ENCODE measurements at regions not wholly inside any gene's neighbourhood (a gene's known extent, or its start where the extent isn't known, plus 50 kb on each side); places are given as distances from the start of the nearest gene placed in this dataset.
A peak's percentile ranks its signal among the peaks of the same experiment; 100 is the strongest.

DNA sequence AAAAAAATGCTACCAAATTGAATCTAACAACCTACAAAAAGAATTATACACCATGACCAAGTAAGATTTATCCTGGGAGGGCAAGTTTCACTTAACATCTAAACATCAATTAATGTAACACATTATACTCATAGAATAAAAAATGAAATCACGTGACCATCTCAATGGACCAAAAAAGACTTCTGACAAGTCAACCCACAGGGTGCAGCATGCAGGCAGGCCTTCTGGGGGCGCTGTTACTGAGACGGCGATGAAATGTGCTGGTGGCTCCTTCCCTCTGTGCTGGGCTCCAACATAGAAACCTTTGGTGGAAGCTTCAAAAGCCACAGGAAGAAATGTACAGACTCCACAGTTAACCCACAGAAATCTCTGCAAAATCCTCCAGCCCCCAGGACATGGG is 103.1 kb downstream of the INHBA start:
- Histone ChIP-seq H4K8ac (ENCODE audit: extremely low read depth, insufficient read depth, low read length) (no peak overlapping the region), H3K14ac (ENCODE audit: insufficient read length) (no peak overlapping the region), H3K18ac (ENCODE audit: extremely low read depth, low read length) (no peak overlapping the region), H4K5ac (ENCODE audit: insufficient read length, low read depth, low read length) (no peak overlapping the region), H3K56ac (replicated peaks; ENCODE audit: insufficient read length, low read depth, low read length) (no peak overlapping the region), H3K79me2 (ENCODE audit: control insufficient read depth in 1 of 2, insufficient read depth in 2 of 2, low read length in 2 of 2) (no peaks in the 10 kb centered on the region), H3K9me3 (ENCODE audit: insufficient read depth in 2 of 2, low read depth in 1 of 2, low read length in 1 of 2) (peaks cover 0 to 11% of the 10 kb centered on the region in 2 experiments; a peak in 1 of 4 replicates), H2BK5ac (ENCODE audit: low read depth, low read length) (no peak overlapping the region), H2AK5ac (ENCODE audit: low read depth, low read length) (no peak overlapping the region), H3K23ac (ENCODE audit: insufficient read length) (no peak overlapping the region), H3K27ac (ENCODE audit: low read depth, low read length) (no peak overlapping the region), H3K4me1 (replicated peaks in 1 of 4; ENCODE audit: control insufficient read depth in 3 of 4, insufficient read depth in 4 of 4, low read length in 3 of 4) (peaks cover 0 to 3% (median 0%) of the 10 kb centered on the region in 4 experiments; a peak in 1 of 7 replicates), H3K4me3 (ENCODE audit: extremely low read depth in 1 of 4, insufficient read depth in 2 of 4, low read depth in 3 of 4, low read length in 4 of 4) (no peak overlapping the region), H2AFZ (ENCODE audit: low read length) (0 out of 2 replicates have a peak overlapping the region, but pooled peaks have one; percentile 47), H2BK12ac (ENCODE audit: low read depth, low read length) (no peak overlapping the region), H3K23me2 (ENCODE audit: low read depth, low read length) (no peaks in the 10 kb centered on the region), H2BK15ac (ENCODE audit: low read length) (no peak overlapping the region), H2BK120ac (replicated peaks; ENCODE audit: low read depth, low read length) (no peak overlapping the region), H3K27me3 (replicated peaks in 1 of 4; ENCODE audit: control insufficient read depth in 3 of 4, extremely low read depth in 1 of 4, insufficient read depth in 3 of 4, low read length in 3 of 4) (no peaks in the 10 kb centered on the region), H3K36me3 (ENCODE audit: control insufficient read depth in 2 of 4, insufficient read depth in 4 of 4, low read length in 3 of 4) (no peaks in the 10 kb centered on the region), H3K79me1 (ENCODE audit: low read depth, low read length) (no peaks in the 10 kb centered on the region), H4K91ac (replicated peaks; ENCODE audit: insufficient read length, low read length) (no peak overlapping the region), H3K9ac (replicated peaks in 1 of 4; ENCODE audit: extremely low read depth in 1 of 4, low read depth in 3 of 4, low read length in 3 of 4) (no peak overlapping the region), H4K20me1 (replicated peaks in 1 of 2; ENCODE audit: control insufficient read depth in 1 of 2, insufficient read depth in 2 of 2, low read length in 2 of 2) (no peaks in the 10 kb centered on the region), H3K4me2 (ENCODE audit: insufficient read depth in 1 of 2, low read depth in 2 of 2, low read length in 2 of 2) (no peak overlapping the region), H3K4ac (replicated peaks; ENCODE audit: insufficient read length, low read depth, low read length) (no peak overlapping the region), H2BK20ac (ENCODE audit: low read length) (no peak overlapping the region)
- DNase-seq (ENCODE audit: low read depth in 1 of 2, low spot score in 2 of 2) (peak; percentile 58 to 92), FAIRE-seq (peak; percentile 63)
- 32% methylated on average over 4 of the region's 4 CpGs; no CpG with 5 or more reads in 1 of the 2 experiments for WGBS, 2 experiments (ENCODE audit: extremely low coverage in 1 of 2, insufficient coverage in 1 of 2, insufficient read length in 1 of 2, insufficient replicate concordance in 2 of 2, low coverage in 1 of 2, low lambda C conversion rate in 2 of 2, missing lambda C conversion rate in 1 of 2)
- POLR2A ChIA-PET (ENCODE audit: partially characterized antibody), result no interaction called here
- CTCF ChIA-PET (ENCODE audit: partially characterized antibody), result interaction anchor here (0.6 to 4.4 kb wide), 22 partner anchors 9 to 643 kb away, joined by 3 to 33 read pairs (median 4); no protein-coding TSS in a partner anchor
- TF ChIP-seq SIN3A (conservative IDR thresholded peaks at IDR 0.05 in 1 of 2, IDR thresholded peaks at IDR 0.05 in 1 of 2; ENCODE audit: low read depth in 1 of 2, low read length in 2 of 2), result no peak
- TF ChIP-seq, protein P1, sequence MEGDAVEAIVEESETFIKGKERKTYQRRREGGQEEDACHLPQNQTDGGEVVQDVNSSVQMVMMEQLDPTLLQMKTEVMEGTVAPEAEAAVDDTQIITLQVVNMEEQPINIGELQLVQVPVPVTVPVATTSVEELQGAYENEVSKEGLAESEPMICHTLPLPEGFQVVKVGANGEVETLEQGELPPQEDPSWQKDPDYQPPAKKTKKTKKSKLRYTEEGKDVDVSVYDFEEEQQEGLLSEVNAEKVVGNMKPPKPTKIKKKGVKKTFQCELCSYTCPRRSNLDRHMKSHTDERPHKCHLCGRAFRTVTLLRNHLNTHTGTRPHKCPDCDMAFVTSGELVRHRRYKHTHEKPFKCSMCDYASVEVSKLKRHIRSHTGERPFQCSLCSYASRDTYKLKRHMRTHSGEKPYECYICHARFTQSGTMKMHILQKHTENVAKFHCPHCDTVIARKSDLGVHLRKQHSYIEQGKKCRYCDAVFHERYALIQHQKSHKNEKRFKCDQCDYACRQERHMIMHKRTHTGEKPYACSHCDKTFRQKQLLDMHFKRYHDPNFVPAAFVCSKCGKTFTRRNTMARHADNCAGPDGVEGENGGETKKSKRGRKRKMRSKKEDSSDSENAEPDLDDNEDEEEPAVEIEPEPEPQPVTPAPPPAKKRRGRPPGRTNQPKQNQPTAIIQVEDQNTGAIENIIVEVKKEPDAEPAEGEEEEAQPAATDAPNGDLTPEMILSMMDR (IDR thresholded peaks at IDR 0.05; ENCODE audit: control extremely low read depth in 1 of 3, insufficient read depth in 1 of 3, low read depth in 1 of 3, low read length in 3 of 3), result peak; percentile 79 to 95 (median 92)
- TF ChIP-seq MAFK (IDR thresholded peaks at IDR 0.05; ENCODE audit: low read depth, low read length), result no peak
- TF ChIP-seq ZNF274 (IDR thresholded peaks at IDR 0.05; ENCODE audit: borderline replicate concordance, extremely low read depth, low read length), result no peak
- TF ChIP-seq JUND (IDR thresholded peaks at IDR 0.05; ENCODE audit: low read length), result no peak
- no peak for TF ChIP-seq GTF2F1 (IDR thresholded peaks at IDR 0.05; ENCODE audit: borderline replicate concordance, low read depth, low read length)
- TF ChIP-seq, protein P2, sequence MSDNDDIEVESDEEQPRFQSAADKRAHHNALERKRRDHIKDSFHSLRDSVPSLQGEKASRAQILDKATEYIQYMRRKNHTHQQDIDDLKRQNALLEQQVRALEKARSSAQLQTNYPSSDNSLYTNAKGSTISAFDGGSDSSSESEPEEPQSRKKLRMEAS (IDR thresholded peaks at IDR 0.05), result 0 out of 2 replicates have a peak, but pooled peaks have one; percentile 19
- TF ChIP-seq RNF2 (IDR thresholded peaks at IDR 0.05; ENCODE audit: borderline replicate concordance, low read depth, low read length, missing control alignments, poor library complexity, severe bottlenecking), result no peak
- TF ChIP-seq, protein P3, sequence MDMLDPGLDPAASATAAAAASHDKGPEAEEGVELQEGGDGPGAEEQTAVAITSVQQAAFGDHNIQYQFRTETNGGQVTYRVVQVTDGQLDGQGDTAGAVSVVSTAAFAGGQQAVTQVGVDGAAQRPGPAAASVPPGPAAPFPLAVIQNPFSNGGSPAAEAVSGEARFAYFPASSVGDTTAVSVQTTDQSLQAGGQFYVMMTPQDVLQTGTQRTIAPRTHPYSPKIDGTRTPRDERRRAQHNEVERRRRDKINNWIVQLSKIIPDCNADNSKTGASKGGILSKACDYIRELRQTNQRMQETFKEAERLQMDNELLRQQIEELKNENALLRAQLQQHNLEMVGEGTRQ (IDR thresholded peaks at IDR 0.05; ENCODE audit: low read length), result peak; percentile 53
